Muscle layer of duodenum (tissue), 2 donors: ENCODE measurements at regions not wholly inside any gene's neighbourhood (a gene's known extent, or its start where the extent isn't known, plus 50 kb on each side); places are given as distances from the start of the nearest gene placed in this dataset.

Experiments
- H3K27ac ChIP-seq: one replicate; pipeline ENCODE4 v1.7.0; 2013; ENCODE audit warnings: mild to moderate bottlenecking, low read length
- H3K27me3 ChIP-seq: one replicate; pipeline ENCODE4 v1.7.0; 2013; ENCODE audit warnings: low read depth, mild to moderate bottlenecking, control low read depth, low read length
- H3K36me3 ChIP-seq, 2 donors: one replicate each; pipeline ENCODE4 v1.7.0; 2013; ENCODE audit warnings: low read length in 2 of 2, control low read depth in 1 of 2, mild to moderate bottlenecking in 1 of 2; ENCODE audit not compliant: insufficient read depth in 2 of 2, control insufficient read depth in 1 of 2
- H3K4me1 ChIP-seq, 2 donors: one replicate each; pipeline ENCODE4 v1.7.0; 2013; ENCODE audit warnings: low read length in 2 of 2, mild to moderate bottlenecking in 2 of 2, control low read depth in 1 of 2, moderate library complexity in 1 of 2; ENCODE audit not compliant: insufficient read depth in 2 of 2, control insufficient read depth in 1 of 2
- H3K4me3 ChIP-seq, 2 donors: one replicate each; pipeline ENCODE4 v1.7.0; 2013; ENCODE audit warnings: low read length in 2 of 2, low read depth in 1 of 2, mild to moderate bottlenecking in 1 of 2
- H3K9me3 ChIP-seq, 2 donors: one replicate each; pipeline ENCODE4 v1.7.0; 2013; ENCODE audit warnings: low read length in 2 of 2, control low read depth in 1 of 2, mild to moderate bottlenecking in 1 of 2; ENCODE audit not compliant: control insufficient read depth in 1 of 2
- donor health status: healthy.

GRCh38 chr11:95318498-95318897, 87.5 kb upstream of the SESN3 start:
- Histone ChIP-seq H3K9me3 (no peaks in the 10 kb centered on the region), H3K4me3 (no peak overlapping the region), H3K4me1 (no peaks in the 10 kb centered on the region), H3K27me3 (no peaks in the 10 kb centered on the region), H3K36me3 (no peaks in the 10 kb centered on the region), H3K27ac (no peak overlapping the region)

- H3K4me3 ChIP-seq, result no peak overlapping the region
- no peaks in the 10 kb centered on the region for H3K4me1 ChIP-seq
- H3K9me3 ChIP-seq, result no peaks in the 10 kb centered on the region
- H3K27ac ChIP-seq, result no peak overlapping the region
- no peaks in the 10 kb centered on the region for H3K27me3 ChIP-seq
- H3K36me3 ChIP-seq, result no peaks in the 10 kb centered on the region
Observed at GRCh38 chr11:95308512-95309035, 77.6 kb upstream of the SESN3 start.

GRCh38 chr11:95307286-95307685, 76.3 kb upstream of the SESN3 start:
- H3K4me1 ChIP-seq, result no peaks in the 10 kb centered on the region
- no peaks in the 10 kb centered on the region for H3K36me3 ChIP-seq
- H3K4me3 ChIP-seq, result no peak overlapping the region
- no peaks in the 10 kb centered on the region for H3K27me3 ChIP-seq
- no peaks in the 10 kb centered on the region for H3K9me3 ChIP-seq
- H3K27ac ChIP-seq, result no peak overlapping the region

- no peak overlapping the region for H3K27ac ChIP-seq
- no peaks in the 10 kb centered on the region for H3K27me3 ChIP-seq
- no peaks in the 10 kb centered on the region for H3K4me1 ChIP-seq
- H3K9me3 ChIP-seq, result no peaks in the 10 kb centered on the region
- no peaks in the 10 kb centered on the region for H3K36me3 ChIP-seq
- H3K4me3 ChIP-seq, result no peak overlapping the region
Observed at GRCh38 chr11:95306801-95307200, 75.8 kb upstream of the SESN3 start.

GRCh38 chr11:95306123-95306522, 75.1 kb upstream of the SESN3 start:
- Histone ChIP-seq H3K9me3 (no peaks in the 10 kb centered on the region), H3K27me3 (no peaks in the 10 kb centered on the region), H3K4me3 (no peak overlapping the region), H3K4me1 (no peaks in the 10 kb centered on the region), H3K27ac (no peak overlapping the region), H3K36me3 (no peaks in the 10 kb centered on the region)

- Histone ChIP-seq H3K9me3 (no peaks in the 10 kb centered on the region), H3K4me1 (no peaks in the 10 kb centered on the region), H3K27me3 (no peaks in the 10 kb centered on the region), H3K36me3 (no peaks in the 10 kb centered on the region), H3K4me3 (no peak overlapping the region), H3K27ac (no peak overlapping the region)
Observed at GRCh38 chr11:95305705-95306104, 74.7 kb upstream of the SESN3 start.

- Histone ChIP-seq H3K36me3 (no peaks in the 10 kb centered on the region), H3K27me3 (no peaks in the 10 kb centered on the region), H3K27ac (no peak overlapping the region), H3K4me3 (no peak overlapping the region), H3K4me1 (no peaks in the 10 kb centered on the region), H3K9me3 (no peaks in the 10 kb centered on the region)
Observed at GRCh38 chr11:95304777-95305176, 73.8 kb upstream of the SESN3 start.

GRCh38 chr11:95302211-95302610, 71.2 kb upstream of the SESN3 start:
- no peaks in the 10 kb centered on the region for H3K9me3 ChIP-seq
- no peak overlapping the region for H3K27ac ChIP-seq
- no peak overlapping the region for H3K4me3 ChIP-seq
- H3K4me1 ChIP-seq, result no peaks in the 10 kb centered on the region
- H3K36me3 ChIP-seq, result no peaks in the 10 kb centered on the region
- no peaks in the 10 kb centered on the region for H3K27me3 ChIP-seq

GRCh38 chr11:95301474-95301873, 70.5 kb upstream of the SESN3 start:
- no peaks in the 10 kb centered on the region for H3K9me3 ChIP-seq
- no peaks in the 10 kb centered on the region for H3K27me3 ChIP-seq
- no peak overlapping the region for H3K4me3 ChIP-seq
- H3K4me1 ChIP-seq, result peaks cover 0 to 2% of the 10 kb centered on the region in 2 donors
- no peak overlapping the region for H3K27ac ChIP-seq
- H3K36me3 ChIP-seq, result no peaks in the 10 kb centered on the region

GRCh38 chr11:95299078-95299679, 68.2 kb upstream of the SESN3 start:
- no peaks in the 10 kb centered on the region for H3K27me3 ChIP-seq
- no peaks in the 10 kb centered on the region for H3K36me3 ChIP-seq
- H3K4me1 ChIP-seq, result peaks cover 0 to 16% of the 10 kb centered on the region in 2 donors
- no peaks in the 10 kb centered on the region for H3K9me3 ChIP-seq
- no peak overlapping the region for H3K27ac ChIP-seq
- H3K4me3 ChIP-seq, result no peak overlapping the region

- Histone ChIP-seq H3K27me3 (no peaks in the 10 kb centered on the region), H3K36me3 (no peaks in the 10 kb centered on the region), H3K27ac (no peak overlapping the region), H3K4me3 (no peak overlapping the region), H3K4me1 (peaks cover 0 to 16% of the 10 kb centered on the region in 2 donors), H3K9me3 (no peaks in the 10 kb centered on the region)
Observed at GRCh38 chr11:95297680-95298452, 66.9 kb upstream of the SESN3 start.
